Natural killer cell (primary cell): ENCODE measurements at regions not wholly inside any gene's neighbourhood (a gene's known extent, or its start where the extent isn't known, plus 50 kb on each side); places are given as distances from the start of the nearest gene placed in this dataset.

Experiments used
- ATAC-seq, 3 donors: fragments of 150-1000 bp in 2 of 3; fragments of 200-7000 bp in 1 of 3; cut with Tn5 transposase; 1 replicate in 1 of 3; 2 replicates in 2 of 3; pipeline ENCODE4 v1.10.0; 2021; ENCODE audit warnings: mild to moderate bottlenecking in 2 of 3, moderate library complexity in 2 of 3
- DNase-seq, 2 donors: peaks; one replicate each; pipeline versions ENCODE4 v3.0.0 to v3.0.0-alpha.2; 2013 to 2021; ENCODE audit warnings: mixed read lengths in 1 of 2
- H3K27ac ChIP-seq: one replicate; pipeline ENCODE4 v1.5.1; 2013; ENCODE audit warnings: mild to moderate bottlenecking, low read length
- H3K27me3 ChIP-seq: one replicate; pipeline ENCODE4 v1.6.1; 2013; ENCODE audit warnings: low read length; ENCODE audit not compliant: control insufficient read depth, insufficient read depth
- H3K36me3 ChIP-seq: one replicate; pipeline ENCODE4 v1.6.1; 2013; ENCODE audit warnings: low read length; ENCODE audit not compliant: control insufficient read depth, insufficient read depth
- H3K4me1 ChIP-seq: one replicate; pipeline ENCODE4 v1.6.1; 2013; ENCODE audit warnings: low read length; ENCODE audit not compliant: control insufficient read depth, insufficient read depth
- H3K4me3 ChIP-seq: one replicate; pipeline ENCODE4 v1.5.1; 2013; ENCODE audit warnings: low read length
- H3K9me3 ChIP-seq: one replicate; pipeline ENCODE4 v1.6.1; 2013; ENCODE audit warnings: low read length; ENCODE audit not compliant: control insufficient read depth, insufficient read depth
- H3K27ac Mint-ChIP-seq, 2 donors: one replicate each; pipeline ENCODE4 v1.8.0; 2022; ENCODE audit warnings: mild to moderate bottlenecking in 2 of 2, mixed read lengths in 2 of 2, moderate library complexity in 1 of 2
- H3K27me3 Mint-ChIP-seq, 2 donors: one replicate each; pipeline ENCODE4 v1.8.0; 2022; ENCODE audit warnings: low read depth in 2 of 2, mixed read lengths in 2 of 2
- H3K36me3 Mint-ChIP-seq: one replicate; pipeline ENCODE4 v1.8.0; 2022; ENCODE audit warnings: mixed read lengths
- H3K4me1 Mint-ChIP-seq, 2 donors: one replicate each; pipeline ENCODE4 v1.8.0; 2022; ENCODE audit warnings: mixed read lengths in 2 of 2
- H3K4me3 Mint-ChIP-seq: one replicate; pipeline ENCODE4 v1.8.0; 2022; ENCODE audit warnings: mild to moderate bottlenecking, moderate library complexity, mixed read lengths
- H3K9me3 Mint-ChIP-seq, 2 donors: one replicate each; pipeline ENCODE4 v1.8.0; 2022; ENCODE audit warnings: mixed read lengths in 2 of 2
- CTCF ChIP-seq: fragments of 200-600 bp; IDR thresholded peaks from one replicate; pipeline ENCODE4 v1.8.0; 2022; ENCODE audit warnings: antibody characterized with exemption
- WGBS: methylation state at CpG from one replicate; pipeline ENCODE4 v1.1.7; 2013; ENCODE audit warnings: missing lambda C conversion rate; ENCODE audit not compliant: insufficient coverage; 5-methylcytosine and 5-hydroxymethylcytosine counted together
- intact Hi-C: fragments of 100-400 bp; cut with micrococcal nuclease; formaldehyde crosslinking; loops from one replicate; pipeline ENCODE4 v1.14.2; 2022

- H3K4me1 ChIP-seq = no peaks in the 10 kb centered on the region
- no peaks in the 10 kb centered on the region for H3K9me3 ChIP-seq
- H3K36me3 ChIP-seq = no peaks in the 10 kb centered on the region
- ATAC-seq (no peak), DNase-seq (no peak)
- Mint-ChIP-seq H3K27me3 (peaks cover 13 to 38% of the 10 kb centered on the region in 2 donors), H3K4me1 (peaks cover 0 to 4% of the 10 kb centered on the region in 2 donors), H3K4me3 (no peak overlapping the region), H3K27ac (no peak overlapping the region), H3K9me3 (no peaks in the 10 kb centered on the region), H3K36me3 (no peaks in the 10 kb centered on the region)
- H3K27me3 ChIP-seq = no peaks in the 10 kb centered on the region
- intact Hi-C loops = no loop called here
- WGBS = 53% methylated on average over 1 of the region's 1 CpG
- no peak for TF ChIP-seq CTCF
- no peak overlapping the region for H3K4me3 ChIP-seq
- H3K27ac ChIP-seq = no peak overlapping the region
Measured at GRCh38 chr7:96418581-96418980, 96.7 kb upstream of the SLC25A13 start.

- TF ChIP-seq CTCF = no peak
- H3K9me3 Mint-ChIP-seq = no peaks in the 10 kb centered on the region
- peaks cover 10 to 34% of the 10 kb centered on the region in 2 donors for H3K27me3 Mint-ChIP-seq
- no peaks in the 10 kb centered on the region for H3K36me3 ChIP-seq
- H3K27me3 ChIP-seq = no peaks in the 10 kb centered on the region
- H3K9me3 ChIP-seq = no peaks in the 10 kb centered on the region
- no peak overlapping the region for H3K27ac ChIP-seq
- no peaks in the 10 kb centered on the region for H3K4me1 ChIP-seq
- no peak overlapping the region for H3K4me3 Mint-ChIP-seq
- intact Hi-C loops = no loop called here
- DNase-seq (no peak), ATAC-seq (no peak)
- WGBS = 100% methylated on average over 1 of the region's 1 CpG
- H3K4me1 Mint-ChIP-seq = peaks cover 0 to 4% of the 10 kb centered on the region in 2 donors
- no peaks in the 10 kb centered on the region for H3K36me3 Mint-ChIP-seq
- H3K4me3 ChIP-seq = no peak overlapping the region
- no peak overlapping the region for H3K27ac Mint-ChIP-seq
Measured at GRCh38 chr7:96417784-96418183, 95.9 kb upstream of the SLC25A13 start.

- Mint-ChIP-seq H3K4me3 (no peak overlapping the region), H3K27me3 (peaks cover 10 to 23% of the 10 kb centered on the region in 2 donors), H3K9me3 (no peaks in the 10 kb centered on the region), H3K4me1 (peaks cover 0 to 4% of the 10 kb centered on the region in 2 donors), H3K36me3 (no peaks in the 10 kb centered on the region), H3K27ac (no peak overlapping the region)
- Histone ChIP-seq H3K4me1 (no peaks in the 10 kb centered on the region), H3K9me3 (no peaks in the 10 kb centered on the region), H3K27ac (no peak overlapping the region), H3K4me3 (no peak overlapping the region), H3K36me3 (no peaks in the 10 kb centered on the region), H3K27me3 (no peaks in the 10 kb centered on the region)
- 83% methylated on average over 1 of the region's 1 CpG for WGBS
- no peak for TF ChIP-seq CTCF
- intact Hi-C loops = no loop called here
- no peak for ATAC-seq
- no peak for DNase-seq
Measured at GRCh38 chr7:96416599-96416998, 94.7 kb upstream of the SLC25A13 start.

GRCh38 chr7:96416116-96416515 lies 94.2 kb upstream of the SLC25A13 start:
- H3K4me3 Mint-ChIP-seq = no peak overlapping the region
- H3K27ac Mint-ChIP-seq = no peak overlapping the region
- TF ChIP-seq CTCF = no peak
- ATAC-seq (no peak), DNase-seq (no peak)
- no peak overlapping the region for H3K4me3 ChIP-seq
- H3K36me3 Mint-ChIP-seq = no peaks in the 10 kb centered on the region
- intact Hi-C loops = no loop called here
- H3K36me3 ChIP-seq = no peaks in the 10 kb centered on the region
- H3K9me3 ChIP-seq = no peaks in the 10 kb centered on the region
- H3K27ac ChIP-seq = no peak overlapping the region
- WGBS = 70% methylated on average over 2 of the region's 3 CpGs
- H3K9me3 Mint-ChIP-seq = no peaks in the 10 kb centered on the region
- H3K4me1 ChIP-seq = no peaks in the 10 kb centered on the region
- no peaks in the 10 kb centered on the region for H3K27me3 ChIP-seq
- peaks cover 0 to 4% of the 10 kb centered on the region in 2 donors for H3K4me1 Mint-ChIP-seq
- H3K27me3 Mint-ChIP-seq = peaks cover 10 to 23% of the 10 kb centered on the region in 2 donors
